ENCODE measurements at regions not wholly inside any gene's neighbourhood (a gene's known extent, or its start where the extent isn't known, plus 50 kb on each side); places are given as distances from the start of the nearest gene placed in this dataset.

- TF ChIP-seq REST (IDR thresholded peaks at IDR 0.05; ENCODE audit: unreplicated experiment) (no peak), POLR2AphosphoS5 (IDR thresholded peaks at IDR 0.05; ENCODE audit: low read depth) (no peak), JUNB (IDR thresholded peaks at IDR 0.05; ENCODE audit: unreplicated experiment) (no peak), CREB1 (CRISPR knock-in tag; IDR thresholded peaks at IDR 0.05; ENCODE audit: low read depth) (no peak), ZNF331 (CRISPR knock-in tag; IDR thresholded peaks at IDR 0.05; ENCODE audit: low read depth) (no peak), CTCF (conservative IDR thresholded peaks at IDR 0.05; ENCODE audit: low read depth in 2 of 2) (no peak), EZH2 (IDR thresholded peaks at IDR 0.05; ENCODE audit: low read depth, unreplicated experiment) (no peak), EZH2phosphoT487 (IDR thresholded peaks at IDR 0.05; ENCODE audit: unreplicated experiment) (no peak), ETS1 (IDR thresholded peaks at IDR 0.05) (no peak)
These were observed 99.6 kb downstream of the TUSC7 start (continued) for GRCh38 chr3:116809208-116809607.

- Histone ChIP-seq H3K36me3 (ENCODE audit: insufficient read depth) (no peaks in the 10 kb centered on the region), H3K4me2 (no peak overlapping the region), H3K79me2 (replicated peaks; ENCODE audit: insufficient read depth) (no peaks in the 10 kb centered on the region), H3K27ac (ENCODE audit: low read depth) (no peak overlapping the region), H3K4me3 (no peak overlapping the region), H3K9me2 (ENCODE audit: insufficient read depth) (no peaks in the 10 kb centered on the region), H3K27me3 (ENCODE audit: insufficient read depth) (no peaks in the 10 kb centered on the region), H3K4me1 (ENCODE audit: insufficient read depth) (peaks cover 32% of the 10 kb centered on the region), H3F3A (replicated peaks; ENCODE audit: low read depth) (no peaks in the 10 kb centered on the region), H2AFZ (no peak overlapping the region), H4K20me1 (replicated peaks; ENCODE audit: insufficient read depth) (no peaks in the 10 kb centered on the region)
- no peak for ATAC-seq
- Mint-ChIP-seq H3K4me1 (peaks cover 34% of the 10 kb centered on the region), H3K9me3 (peaks cover 20% of the 10 kb centered on the region), H3K27me3 (ENCODE audit: insufficient read depth, low read depth, poor library complexity) (peaks cover 2% of the 10 kb centered on the region), H3K36me3 (ENCODE audit: low read depth) (peaks cover 20% of the 10 kb centered on the region; the same call in 2 of the 3 replicates), H3K27ac (no peak overlapping the region), H3K4me3 (no peak overlapping the region)
- no peak for DNase-seq (ENCODE audit: low spot score)
- TF ChIP-seq ZNF462 (CRISPR knock-in tag; IDR thresholded peaks at IDR 0.05): no peak
These were observed 102.2 kb downstream of the TUSC7 start for GRCh38 chr3:116811754-116812153.

All from GM23338 (cell line).